ENCODE measurements at regions not wholly inside any gene's neighbourhood (a gene's known extent, or its start where the extent isn't known, plus 50 kb on each side); places are given as distances from the start of the nearest gene placed in this dataset.

DNA sequence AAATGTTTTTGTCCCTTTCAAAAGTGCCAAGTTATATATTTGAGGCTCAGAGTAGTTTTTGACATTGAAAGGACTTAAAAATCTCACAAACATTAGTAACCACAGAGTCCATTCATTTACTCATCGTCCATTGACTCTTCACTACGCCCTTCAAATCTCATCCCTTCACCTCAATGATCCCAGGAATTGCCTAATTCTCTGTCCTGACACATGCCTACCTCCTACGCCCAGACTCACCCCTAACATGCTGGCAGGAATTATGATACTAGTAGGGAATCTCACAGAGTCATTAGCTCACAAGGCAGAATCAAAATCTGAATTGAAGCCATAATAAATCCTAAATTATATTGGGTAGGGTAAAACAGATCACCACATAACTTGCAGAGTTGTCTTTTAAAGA, 410.1 kb downstream of the RAP2B start:
- 100% methylated on average over 2 of the region's 3 CpGs for WGBS (ENCODE audit: insufficient coverage)

DNA sequence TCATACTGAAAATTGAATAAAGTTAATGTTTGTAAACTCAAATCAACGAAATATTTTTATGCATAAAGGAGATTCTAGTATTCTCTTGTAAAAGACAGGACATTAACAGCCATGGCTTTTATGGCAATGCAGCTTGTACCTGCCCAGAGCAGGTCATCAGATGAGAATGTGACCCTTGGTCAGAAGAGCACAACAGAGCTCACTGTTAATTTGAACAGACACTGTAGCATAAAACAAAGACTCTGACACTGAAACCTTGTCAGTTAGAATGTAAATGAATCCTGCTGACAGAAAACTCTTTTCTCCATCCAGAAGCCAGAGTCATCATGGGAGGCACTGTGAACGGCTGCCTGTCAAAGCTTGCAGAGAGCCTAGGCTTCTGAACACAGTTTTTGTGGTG, 410.6 kb downstream of the RAP2B start:
- H3K9me3 ChIP-seq (ENCODE audit: control extremely low read depth in 1 of 5, control insufficient read depth in 4 of 5, insufficient read depth in 2 of 5, low read depth in 1 of 5, low read length in 4 of 5), result peaks cover 0 to 2% (median 0%) of the 10 kb centered on the region in 5 experiments
- H3K27me3 ChIP-seq (replicated peaks in 2 of 5; ENCODE audit: control insufficient read depth in 4 of 5, insufficient read depth in 5 of 5, low read length in 4 of 5), result peaks cover 0 to 2% (median 0%) of the 10 kb centered on the region in 5 experiments
- WGBS (ENCODE audit: insufficient coverage), result no CpG with 5 or more reads among the region's 2 CpGs
- H3K4me1 ChIP-seq (ENCODE audit: control extremely low read depth in 1 of 4, control insufficient read depth in 4 of 4, insufficient read depth in 4 of 4, low read length in 3 of 4), result no peaks in the 10 kb centered on the region
- no peak for DNase-seq
- no peak overlapping the region for H3K27ac ChIP-seq (ENCODE audit: insufficient read depth in 1 of 2, low read depth in 1 of 2, low read length in 2 of 2, poor library complexity in 1 of 2, severe bottlenecking in 2 of 2)
- ChIA-PET POLR2A (no interaction called here), CTCF (no interaction called here)
- no peak overlapping the region for H3K4me3 ChIP-seq (ENCODE audit: control insufficient read depth in 1 of 7, extremely low read depth in 1 of 7, insufficient read depth in 4 of 7, low read depth in 2 of 7, low read length in 6 of 7)
- no peaks in the 10 kb centered on the region for H3K36me3 ChIP-seq (ENCODE audit: control insufficient read depth in 4 of 4, insufficient read depth in 4 of 4, low read length in 3 of 4)

More for the DNA sequence above, 410.1 kb downstream of the RAP2B start:
- H3K4me1 ChIP-seq (ENCODE audit: control extremely low read depth in 1 of 4, control insufficient read depth in 4 of 4, insufficient read depth in 4 of 4, low read length in 3 of 4), result no peaks in the 10 kb centered on the region
- no peaks in the 10 kb centered on the region for H3K36me3 ChIP-seq (ENCODE audit: control insufficient read depth in 4 of 4, insufficient read depth in 4 of 4, low read length in 3 of 4)
- H3K9me3 ChIP-seq (ENCODE audit: control extremely low read depth in 1 of 5, control insufficient read depth in 4 of 5, insufficient read depth in 2 of 5, low read depth in 1 of 5, low read length in 4 of 5), result peaks cover 0 to 2% (median 0%) of the 10 kb centered on the region in 5 experiments
- H3K27me3 ChIP-seq (replicated peaks in 2 of 5; ENCODE audit: control insufficient read depth in 4 of 5, insufficient read depth in 5 of 5, low read length in 4 of 5), result peaks cover 0 to 2% (median 0%) of the 10 kb centered on the region in 5 experiments
- no peak overlapping the region for H3K4me3 ChIP-seq (ENCODE audit: control insufficient read depth in 1 of 7, extremely low read depth in 1 of 7, insufficient read depth in 4 of 7, low read depth in 2 of 7, low read length in 6 of 7)
- no peak for DNase-seq
- H3K27ac ChIP-seq (ENCODE audit: insufficient read depth in 1 of 2, low read depth in 1 of 2, low read length in 2 of 2, poor library complexity in 1 of 2, severe bottlenecking in 2 of 2), result no peak overlapping the region
- POLR2A ChIA-PET, result no interaction called here
- CTCF ChIA-PET, result interaction anchor here (1.3 kb wide), 1 partner anchor 10 kb away, joined by 5 read pairs; no protein-coding TSS in a partner anchor

GRCh38 chr3:153573481-153573880, 411.5 kb downstream of the RAP2B start:
- Histone ChIP-seq H3K4me3 (ENCODE audit: control insufficient read depth in 1 of 7, extremely low read depth in 1 of 7, insufficient read depth in 4 of 7, low read depth in 2 of 7, low read length in 6 of 7) (no peak overlapping the region), H3K27ac (ENCODE audit: insufficient read depth in 1 of 2, low read depth in 1 of 2, low read length in 2 of 2, poor library complexity in 1 of 2, severe bottlenecking in 2 of 2) (no peak overlapping the region), H3K27me3 (replicated peaks in 2 of 5; ENCODE audit: control insufficient read depth in 4 of 5, insufficient read depth in 5 of 5, low read length in 4 of 5) (no peaks in the 10 kb centered on the region), H3K4me1 (ENCODE audit: control extremely low read depth in 1 of 4, control insufficient read depth in 4 of 4, insufficient read depth in 4 of 4, low read length in 3 of 4) (no peaks in the 10 kb centered on the region), H3K36me3 (ENCODE audit: control insufficient read depth in 4 of 4, insufficient read depth in 4 of 4, low read length in 3 of 4) (no peaks in the 10 kb centered on the region), H3K9me3 (ENCODE audit: control extremely low read depth in 1 of 5, control insufficient read depth in 4 of 5, insufficient read depth in 2 of 5, low read depth in 1 of 5, low read length in 4 of 5) (peaks cover 0 to 2% (median 0%) of the 10 kb centered on the region in 5 experiments)
- 100% methylated on average over 1 of the region's 2 CpGs for WGBS (ENCODE audit: insufficient coverage)
- ChIA-PET POLR2A (no interaction called here), CTCF (no interaction called here)
- DNase-seq, result no peak

GRCh38 chr3:153574445-153574844, 412.4 kb downstream of the RAP2B start:
- no peaks in the 10 kb centered on the region for H3K9me3 ChIP-seq (ENCODE audit: control extremely low read depth in 1 of 5, control insufficient read depth in 4 of 5, insufficient read depth in 2 of 5, low read depth in 1 of 5, low read length in 4 of 5)
- H3K27me3 ChIP-seq (replicated peaks in 2 of 5; ENCODE audit: control insufficient read depth in 4 of 5, insufficient read depth in 5 of 5, low read length in 4 of 5), result no peaks in the 10 kb centered on the region
- no peak for DNase-seq
- ChIA-PET POLR2A (no interaction called here), CTCF (no interaction called here)
- no peak overlapping the region for H3K4me3 ChIP-seq (ENCODE audit: control insufficient read depth in 1 of 7, extremely low read depth in 1 of 7, insufficient read depth in 4 of 7, low read depth in 2 of 7, low read length in 6 of 7)
- no peak overlapping the region for H3K27ac ChIP-seq (ENCODE audit: insufficient read depth in 1 of 2, low read depth in 1 of 2, low read length in 2 of 2, poor library complexity in 1 of 2, severe bottlenecking in 2 of 2)
- H3K36me3 ChIP-seq (ENCODE audit: control insufficient read depth in 4 of 4, insufficient read depth in 4 of 4, low read length in 3 of 4), result no peaks in the 10 kb centered on the region
- 100% methylated on average over 2 of the region's 2 CpGs for WGBS (ENCODE audit: insufficient coverage)
- no peaks in the 10 kb centered on the region for H3K4me1 ChIP-seq (ENCODE audit: control extremely low read depth in 1 of 4, control insufficient read depth in 4 of 4, insufficient read depth in 4 of 4, low read length in 3 of 4)

DNA sequence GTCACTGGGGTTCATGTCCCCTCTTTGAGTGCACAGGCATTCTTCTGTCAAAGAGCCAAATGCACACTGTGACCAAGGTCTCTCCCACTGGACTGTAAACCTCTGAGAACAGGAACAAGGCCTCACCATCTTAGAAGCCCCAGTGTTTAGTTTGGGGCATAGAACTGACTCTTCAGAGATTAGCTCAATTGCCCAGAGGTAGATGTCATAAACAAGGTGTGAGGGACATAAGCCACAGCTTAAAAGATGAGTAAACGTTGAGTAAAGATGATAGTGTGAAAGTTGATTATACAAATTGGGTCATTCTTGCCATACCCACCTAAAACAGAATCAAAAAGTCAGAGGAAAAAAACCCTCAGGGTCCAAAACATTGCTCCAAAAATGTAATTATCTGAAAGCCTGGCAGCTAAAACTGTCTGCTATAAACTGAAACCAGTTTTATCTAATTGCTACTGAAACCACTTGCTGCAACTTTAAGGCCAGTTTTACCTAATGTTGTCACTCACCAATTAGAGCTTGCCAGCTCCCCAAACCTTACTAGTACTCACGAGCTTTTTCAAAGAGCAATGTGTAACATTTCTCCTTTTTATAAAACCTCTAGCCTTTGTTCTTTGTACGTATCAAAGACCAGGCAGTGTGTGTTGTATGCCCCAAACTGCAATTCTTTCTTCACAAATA, 415.2 kb downstream of the RAP2B start:
- DNase-seq, result no peak
- H3K27me3 ChIP-seq (replicated peaks in 2 of 5; ENCODE audit: control insufficient read depth in 4 of 5, insufficient read depth in 5 of 5, low read length in 4 of 5), result no peaks in the 10 kb centered on the region
- no peaks in the 10 kb centered on the region for H3K9me3 ChIP-seq (ENCODE audit: control extremely low read depth in 1 of 5, control insufficient read depth in 4 of 5, insufficient read depth in 2 of 5, low read depth in 1 of 5, low read length in 4 of 5)
- CTCF ChIA-PET, result no interaction called here
- WGBS (ENCODE audit: insufficient coverage), result 88% methylated on average over 1 of the region's 3 CpGs
- H3K27ac ChIP-seq (ENCODE audit: insufficient read depth in 1 of 2, low read depth in 1 of 2, low read length in 2 of 2, poor library complexity in 1 of 2, severe bottlenecking in 2 of 2), result no peak overlapping the region
- POLR2A ChIA-PET, result no interaction called here
- no peak overlapping the region for H3K4me3 ChIP-seq (ENCODE audit: control insufficient read depth in 1 of 7, extremely low read depth in 1 of 7, insufficient read depth in 4 of 7, low read depth in 2 of 7, low read length in 6 of 7)
- no peaks in the 10 kb centered on the region for H3K4me1 ChIP-seq (ENCODE audit: control extremely low read depth in 1 of 4, control insufficient read depth in 4 of 4, insufficient read depth in 4 of 4, low read length in 3 of 4)
- no peaks in the 10 kb centered on the region for H3K36me3 ChIP-seq (ENCODE audit: control insufficient read depth in 4 of 4, insufficient read depth in 4 of 4, low read length in 3 of 4)

- no peaks in the 10 kb centered on the region for H3K27me3 ChIP-seq (replicated peaks in 2 of 5; ENCODE audit: control insufficient read depth in 4 of 5, insufficient read depth in 5 of 5, low read length in 4 of 5)
- H3K36me3 ChIP-seq (ENCODE audit: control insufficient read depth in 4 of 4, insufficient read depth in 4 of 4, low read length in 3 of 4), result no peaks in the 10 kb centered on the region
- ChIA-PET POLR2A (no interaction called here), CTCF (no interaction called here)
- H3K27ac ChIP-seq (ENCODE audit: insufficient read depth in 1 of 2, low read depth in 1 of 2, low read length in 2 of 2, poor library complexity in 1 of 2, severe bottlenecking in 2 of 2), result no peak overlapping the region
- no peak for DNase-seq
- no peaks in the 10 kb centered on the region for H3K9me3 ChIP-seq (ENCODE audit: control extremely low read depth in 1 of 5, control insufficient read depth in 4 of 5, insufficient read depth in 2 of 5, low read depth in 1 of 5, low read length in 4 of 5)
- H3K4me3 ChIP-seq (ENCODE audit: control insufficient read depth in 1 of 7, extremely low read depth in 1 of 7, insufficient read depth in 4 of 7, low read depth in 2 of 7, low read length in 6 of 7), result no peak overlapping the region
- no peaks in the 10 kb centered on the region for H3K4me1 ChIP-seq (ENCODE audit: control extremely low read depth in 1 of 4, control insufficient read depth in 4 of 4, insufficient read depth in 4 of 4, low read length in 3 of 4)
These were observed 416.0 kb downstream of the RAP2B start for GRCh38 chr3:153578046-153578445.

- H3K27ac ChIP-seq (ENCODE audit: insufficient read depth in 1 of 2, low read depth in 1 of 2, low read length in 2 of 2, poor library complexity in 1 of 2, severe bottlenecking in 2 of 2), result no peak overlapping the region
- H3K4me1 ChIP-seq (ENCODE audit: control extremely low read depth in 1 of 4, control insufficient read depth in 4 of 4, insufficient read depth in 4 of 4, low read length in 3 of 4), result peaks cover 0 to 3% (median 0%) of the 10 kb centered on the region in 4 experiments
- no peaks in the 10 kb centered on the region for H3K27me3 ChIP-seq (replicated peaks in 2 of 5; ENCODE audit: control insufficient read depth in 4 of 5, insufficient read depth in 5 of 5, low read length in 4 of 5)
- POLR2A ChIA-PET, result no interaction called here
- H3K36me3 ChIP-seq (ENCODE audit: control insufficient read depth in 4 of 4, insufficient read depth in 4 of 4, low read length in 3 of 4), result no peaks in the 10 kb centered on the region
- no peaks in the 10 kb centered on the region for H3K9me3 ChIP-seq (ENCODE audit: control extremely low read depth in 1 of 5, control insufficient read depth in 4 of 5, insufficient read depth in 2 of 5, low read depth in 1 of 5, low read length in 4 of 5)
- WGBS (ENCODE audit: insufficient coverage), result no CpG with 5 or more reads among the region's 2 CpGs
- no peak for DNase-seq
- CTCF ChIA-PET, result interaction anchor here (0.8 kb wide), 1 partner anchor 176 kb away, joined by 3 read pairs; no protein-coding TSS in a partner anchor
- no peak overlapping the region for H3K4me3 ChIP-seq (ENCODE audit: control insufficient read depth in 1 of 7, extremely low read depth in 1 of 7, insufficient read depth in 4 of 7, low read depth in 2 of 7, low read length in 6 of 7)
These were observed 428.0 kb downstream of the RAP2B start for GRCh38 chr3:153590051-153590450.
